CD1c-positive myeloid dendritic cell (primary cell): ENCODE measurements at regions not wholly inside any gene's neighbourhood (a gene's known extent, or its start where the extent isn't known, plus 50 kb on each side); places are given as distances from the start of the nearest gene placed in this dataset.
"Not testable (repeated sequence)": the region's sequence is repeated elsewhere in the genome, so short reads cannot be mapped to it uniquely, and the experiment has no call there.

Experiments used
- DNase-seq: peaks from one replicate; pipeline ENCODE4 v3.0.0-alpha.2; 2016; ENCODE audit errors: extremely low spot score

- no peak for DNase-seq
Measured at GRCh38 chr3:146770881-146771280, 165.7 kb upstream of the PLSCR5 start.

GRCh38 chr3:146770301-146770700 lies 165.2 kb upstream of the PLSCR5 start:
- DNase-seq: no peak

DNA sequence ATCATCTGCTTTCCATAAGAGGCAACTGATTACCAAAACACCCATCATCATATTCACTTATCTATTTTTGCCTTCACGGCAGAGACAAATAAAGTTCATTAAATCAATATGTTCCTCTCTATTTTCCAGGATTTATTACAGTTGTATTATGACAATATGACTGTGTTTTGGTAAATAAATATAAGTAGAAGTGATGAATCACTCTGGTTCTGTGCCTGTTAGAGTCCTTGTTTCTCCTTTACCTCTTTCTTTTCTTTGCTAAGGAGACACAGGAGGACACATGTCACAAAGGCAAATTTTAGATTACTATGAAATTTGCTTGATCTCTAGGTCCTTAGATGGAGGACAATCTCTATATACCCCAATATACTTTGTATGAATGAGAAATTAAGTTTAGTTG lies 152.6 kb upstream of the PLSCR5 start:
- no peak for DNase-seq

- no peak for DNase-seq
Measured at GRCh38 chr3:146750196-146750595, 145.1 kb upstream of the PLSCR5 start.

DNA sequence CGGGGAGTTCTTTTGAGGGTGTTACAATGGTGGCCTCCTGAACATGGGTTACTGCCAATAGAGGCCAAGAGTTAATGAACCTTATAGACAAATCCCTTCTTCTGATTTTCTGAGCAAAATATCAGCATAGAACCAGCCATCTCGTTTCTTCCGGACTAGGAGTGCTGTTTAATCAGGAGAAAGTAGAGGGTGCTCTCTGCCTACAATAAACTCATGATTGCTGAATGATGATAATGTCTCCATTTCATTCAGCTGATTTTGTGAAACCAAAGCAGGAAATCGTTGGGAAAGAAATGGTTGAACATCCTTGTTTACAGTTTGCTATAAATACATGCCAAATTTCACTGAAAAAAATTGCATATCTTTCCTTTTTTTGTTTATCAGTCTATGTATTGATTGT lies 142.8 kb upstream of the PLSCR5 start:
- no peak for DNase-seq

DNA sequence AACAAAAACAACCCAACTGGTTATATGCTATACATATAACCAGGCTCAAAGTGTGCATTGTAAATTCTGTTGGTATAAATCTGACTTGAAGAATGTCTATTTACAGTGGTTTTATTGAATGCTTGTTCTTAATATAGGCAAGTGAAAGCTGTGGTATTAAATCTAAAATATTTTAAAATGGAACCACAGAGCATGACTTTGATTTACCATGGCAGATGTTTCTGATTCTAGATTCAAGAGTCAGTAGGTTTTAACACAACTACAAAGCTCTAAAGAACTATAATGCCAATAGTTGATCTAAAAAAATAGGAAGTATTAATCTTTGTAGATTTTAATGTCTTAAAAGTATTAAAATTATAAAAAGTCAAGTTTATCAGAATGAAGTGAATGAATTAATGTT lies 141.9 kb upstream of the PLSCR5 start:
- no peak for DNase-seq

- no peak for DNase-seq
Measured at GRCh38 chr3:146746190-146746589, 141.0 kb upstream of the PLSCR5 start.

DNA sequence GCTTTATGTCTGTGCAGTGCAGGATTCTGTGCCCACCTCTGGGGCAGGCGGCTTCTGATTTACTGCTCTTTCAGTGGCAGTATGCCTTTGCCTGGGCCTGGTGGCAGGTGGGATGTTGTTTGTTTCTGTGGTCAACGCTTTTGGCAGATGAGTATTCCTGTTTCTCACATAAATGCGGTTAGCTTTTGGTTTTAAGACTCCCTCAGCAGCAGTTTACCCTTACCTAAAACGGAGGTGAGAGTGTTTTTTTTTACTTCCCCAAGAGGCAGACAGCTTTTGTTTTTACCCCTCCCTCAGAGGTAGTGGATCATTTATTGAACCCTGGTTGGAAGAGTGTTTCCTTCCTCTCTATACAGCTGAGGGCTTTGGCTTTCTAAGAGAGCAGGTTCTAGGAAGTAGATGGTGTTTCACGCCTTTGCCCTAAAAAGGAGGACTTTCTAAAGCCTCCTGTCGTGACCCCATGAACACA lies 134.1 kb upstream of the PLSCR5 start:
- no peak for DNase-seq

DNA sequence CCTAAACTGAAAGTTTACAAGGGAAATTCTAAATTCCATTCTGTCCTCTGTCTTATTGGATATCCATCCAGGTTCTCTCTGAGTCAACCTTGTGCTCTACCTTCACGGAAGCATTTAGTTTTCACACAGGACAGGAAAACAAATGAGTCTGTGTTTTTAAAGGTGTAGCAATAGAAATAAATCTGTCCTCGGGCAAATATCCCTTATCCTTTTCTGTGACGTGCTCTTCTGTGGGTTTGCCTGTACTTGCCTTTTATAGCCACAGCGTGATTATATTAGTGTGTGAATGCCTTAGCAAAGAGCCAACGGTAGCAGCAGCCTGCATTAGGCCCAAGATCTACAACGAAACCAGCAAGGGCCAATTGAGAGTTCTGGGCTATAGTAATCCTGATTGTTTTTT lies 127.2 kb upstream of the PLSCR5 start:
- no peak for DNase-seq

DNA sequence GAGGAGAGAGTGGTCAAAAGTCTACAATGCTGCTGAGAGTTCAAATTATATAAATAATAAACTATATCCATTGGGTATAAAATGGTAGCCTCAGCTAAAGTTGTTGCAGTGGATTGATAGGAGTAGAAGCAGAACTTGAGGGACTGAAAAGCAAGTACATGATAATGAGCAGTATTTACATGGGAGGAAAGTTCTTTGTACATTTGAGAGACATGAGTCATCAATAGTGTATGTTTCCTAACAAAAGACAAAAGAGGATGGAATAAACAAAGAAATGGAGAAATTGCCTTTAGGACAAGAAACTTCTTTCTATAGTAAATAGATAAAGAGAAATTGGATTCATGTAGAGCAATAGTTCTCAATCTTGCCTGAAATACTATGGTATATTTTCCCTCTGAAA lies 110.0 kb upstream of the PLSCR5 start:
- DNase-seq: no peak

- DNase-seq: no peak
Measured at GRCh38 chr3:146712806-146713205, 107.7 kb upstream of the PLSCR5 start.

DNA sequence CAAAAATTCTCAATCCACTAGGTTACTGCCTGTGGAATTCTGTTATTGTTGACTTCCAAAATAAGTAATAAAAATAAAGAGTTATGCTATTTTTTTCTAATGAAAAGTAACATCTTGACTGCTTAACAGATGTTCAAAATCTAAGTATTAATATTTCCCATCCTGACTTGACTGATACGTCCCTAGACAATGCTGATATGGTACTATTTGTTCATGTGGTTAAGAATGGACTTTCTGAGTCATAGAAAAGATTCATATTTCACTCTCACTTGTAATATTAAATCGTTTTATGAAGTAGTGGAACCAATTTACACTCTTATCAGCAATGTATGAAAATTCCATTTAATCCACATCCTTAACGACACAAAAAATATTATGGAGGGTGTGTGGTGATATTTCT lies 104.8 kb upstream of the PLSCR5 start:
- no peak for DNase-seq

DNA sequence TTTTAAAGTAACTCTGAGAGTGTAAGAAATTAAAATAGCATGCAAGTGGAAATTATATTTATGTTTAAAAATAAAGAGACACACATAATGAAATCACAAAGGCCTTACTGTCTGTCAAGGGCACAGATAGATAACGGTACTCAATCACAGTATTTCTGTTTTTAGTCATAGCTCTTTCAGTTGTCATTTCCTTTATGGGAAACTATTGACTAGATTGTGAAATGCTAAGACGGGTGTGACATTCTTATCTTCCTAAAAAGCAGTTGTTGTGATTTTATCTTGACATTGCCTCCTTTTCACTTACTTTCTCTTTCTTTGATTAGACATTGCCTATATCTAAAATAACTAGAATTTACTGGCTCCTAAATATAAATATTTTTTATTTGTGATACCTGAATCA lies 100.1 kb upstream of the PLSCR5 start:
- DNase-seq: no peak

- DNase-seq: no peak
Measured at GRCh38 chr3:146702237-146702636, 97.1 kb upstream of the PLSCR5 start.

GRCh38 chr3:146701246-146701645 lies 96.1 kb upstream of the PLSCR5 start:
- no peak for DNase-seq

GRCh38 chr3:146700025-146700424 lies 94.9 kb upstream of the PLSCR5 start:
- not testable (repeated sequence) for DNase-seq

DNA sequence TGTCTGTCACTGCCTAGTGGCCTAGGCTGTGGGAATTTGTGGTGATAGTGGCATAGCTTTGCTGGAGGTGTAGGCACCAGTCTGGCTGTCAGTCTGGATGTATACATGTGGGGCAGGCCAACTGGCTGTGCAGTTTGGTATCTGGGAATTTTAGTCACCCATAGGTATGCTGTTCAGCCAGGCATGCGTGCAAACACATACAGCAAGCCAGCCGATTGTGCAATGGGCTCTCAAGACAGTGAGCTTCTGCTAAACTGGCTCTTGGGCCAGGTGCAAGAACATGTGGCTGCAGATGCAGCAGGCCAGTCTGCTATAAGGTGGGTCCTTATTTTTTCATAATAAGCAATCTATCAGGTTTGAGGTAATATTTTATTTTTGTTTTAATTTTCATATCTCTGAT lies 87.1 kb upstream of the PLSCR5 start:
- no peak for DNase-seq

GRCh38 chr3:146685050-146685814 lies 80.1 kb upstream of the PLSCR5 start:
- no peak for DNase-seq

- no peak for DNase-seq
Measured at GRCh38 chr3:146682171-146682570, 77.0 kb upstream of the PLSCR5 start.

GRCh38 chr3:146680617-146681016 lies 75.5 kb upstream of the PLSCR5 start:
- no peak for DNase-seq

DNA sequence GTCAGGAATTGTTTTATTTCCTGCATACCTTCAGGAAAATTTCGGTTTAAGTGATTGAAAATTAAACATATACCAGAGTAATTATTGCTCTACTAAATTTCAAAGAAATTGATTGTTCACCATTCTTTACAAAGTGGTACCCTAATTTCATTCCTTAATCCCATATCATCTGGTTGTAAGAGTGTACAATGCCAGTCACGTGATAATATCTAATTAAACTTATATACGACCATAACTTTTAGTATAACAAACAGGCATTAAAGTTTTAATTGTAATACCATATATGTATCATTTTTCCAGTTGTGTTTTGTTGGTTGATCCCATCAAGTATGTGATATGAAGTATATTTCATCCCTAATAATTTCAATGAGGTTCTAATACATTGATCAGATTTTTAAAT lies 74.8 kb upstream of the PLSCR5 start:
- no peak for DNase-seq

GRCh38 chr3:146679191-146679590 lies 74.0 kb upstream of the PLSCR5 start:
- DNase-seq: no peak

DNA sequence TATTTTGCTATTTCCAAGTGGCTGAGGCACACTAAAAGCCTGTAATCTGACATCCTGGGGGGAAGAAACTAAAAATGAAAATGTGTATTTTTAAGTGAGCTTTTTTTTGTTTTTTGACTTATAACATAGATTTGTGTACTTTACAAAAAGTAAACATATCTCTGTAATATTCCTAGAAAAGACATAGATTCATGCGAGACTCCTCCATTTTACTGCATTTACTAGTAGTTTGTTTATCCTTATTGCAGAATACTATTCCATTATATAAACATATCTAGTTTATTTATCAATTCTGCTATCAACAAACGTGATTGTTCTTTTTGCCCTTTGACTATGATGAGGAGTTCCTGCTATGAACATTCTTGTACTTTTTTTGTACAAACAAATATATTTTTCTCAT lies 67.8 kb upstream of the PLSCR5 start:
- DNase-seq: no peak

DNA sequence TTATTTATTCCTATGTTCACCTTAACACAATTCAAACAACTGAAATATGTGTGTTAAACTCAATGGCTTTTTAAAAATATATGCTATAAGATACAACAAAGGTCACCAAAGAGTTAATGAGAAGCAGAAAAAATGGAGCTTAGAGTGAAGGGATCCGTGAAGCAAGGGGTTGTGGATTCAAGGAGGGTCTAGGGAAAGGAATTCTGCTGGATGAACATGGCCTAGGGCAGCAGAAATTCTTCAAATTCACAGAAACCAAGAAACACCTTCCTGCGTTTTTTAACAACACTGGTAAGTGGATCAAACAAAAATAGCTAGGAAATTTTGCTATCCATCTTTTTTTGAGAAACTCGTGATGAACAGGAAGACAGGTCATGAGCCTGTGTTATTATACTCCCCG lies 59.3 kb upstream of the PLSCR5 start:
- DNase-seq: no peak
